ENCODE measurements at regions not wholly inside any gene's neighbourhood (a gene's known extent, or its start where the extent isn't known, plus 50 kb on each side); places are given as distances from the start of the nearest gene placed in this dataset.

GRCh38 chr5:123746683-123747360, 234.8 kb downstream of the CSNK1G3 start:
- no peaks in the 10 kb centered on the region for H3K27me3 ChIP-seq (ENCODE audit: control insufficient read depth, insufficient read depth)
- intact Hi-C loops (cut with DNase I) = loop anchor here in 1 of 4 donors (10.0 kb wide), 1 partner anchor 128 kb away; no protein-coding TSS in a partner anchor
- no peaks in the 10 kb centered on the region for H3K9me3 ChIP-seq (ENCODE audit: control insufficient read depth, low read length)
- H3K4me1 ChIP-seq (ENCODE audit: control insufficient read depth, insufficient read depth, low read length) = no peaks in the 10 kb centered on the region
- H3K27ac ChIP-seq (ENCODE audit: low read length) = no peak overlapping the region
- no peak for DNase-seq
- ATAC-seq = no peak
- H3K4me3 ChIP-seq (ENCODE audit: low read length) = no peak overlapping the region
- 43% methylated on average over 3 of the region's 3 CpGs for WGBS

GRCh38 chr5:123743990-123744583, 232.1 kb downstream of the CSNK1G3 start:
- Histone ChIP-seq H3K4me3 (ENCODE audit: low read length) (no peak overlapping the region), H3K4me1 (ENCODE audit: control insufficient read depth, insufficient read depth, low read length) (no peaks in the 10 kb centered on the region), H3K27ac (ENCODE audit: low read length) (no peak overlapping the region), H3K27me3 (ENCODE audit: control insufficient read depth, insufficient read depth) (no peaks in the 10 kb centered on the region), H3K9me3 (ENCODE audit: control insufficient read depth, low read length) (no peaks in the 10 kb centered on the region)
- ATAC-seq = no peak
- intact Hi-C loops (cut with DNase I) = loop anchor here in 1 of 4 donors (10.0 kb wide), 1 partner anchor 131 kb away; no protein-coding TSS in a partner anchor
- DNase-seq = no peak
- WGBS = 96% methylated on average over 1 of the region's 1 CpG

DNA sequence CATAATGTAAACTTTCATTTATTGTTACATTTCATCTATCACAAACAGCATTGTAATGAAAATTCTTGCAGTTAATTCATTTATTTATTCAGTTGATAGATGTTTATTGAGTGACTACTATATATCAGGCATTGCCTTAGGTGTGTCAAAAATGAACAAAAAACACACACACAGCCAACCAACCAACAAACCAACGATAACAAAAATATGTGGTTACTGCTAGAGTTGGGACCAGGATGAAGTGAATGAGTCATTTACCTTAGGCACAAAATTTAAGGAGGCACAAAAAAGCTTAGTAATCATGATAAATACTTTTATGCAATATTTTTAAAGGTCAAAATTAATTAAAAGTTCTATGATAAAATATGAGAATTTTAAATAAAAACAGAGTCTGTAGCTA, 223.4 kb downstream of the CSNK1G3 start:
- no peak for ATAC-seq
- intact Hi-C loops (cut with DNase I) = no loop called here

GRCh38 chr5:123732257-123732656, 220.3 kb downstream of the CSNK1G3 start:
- Histone ChIP-seq H3K4me1 (ENCODE audit: control insufficient read depth, insufficient read depth, low read length) (no peaks in the 10 kb centered on the region), H3K4me3 (ENCODE audit: low read length) (no peak overlapping the region), H3K9me3 (ENCODE audit: control insufficient read depth, low read length) (no peaks in the 10 kb centered on the region), H3K27me3 (ENCODE audit: control insufficient read depth, insufficient read depth) (no peaks in the 10 kb centered on the region), H3K27ac (ENCODE audit: low read length) (no peak overlapping the region)
- intact Hi-C loops (cut with DNase I) = no loop called here
- WGBS = 96% methylated on average over 1 of the region's 1 CpG
- ATAC-seq = no peak
- no peak for DNase-seq

More for the DNA sequence above, 223.4 kb downstream of the CSNK1G3 start:
- Histone ChIP-seq H3K9me3 (ENCODE audit: control insufficient read depth, low read length) (no peaks in the 10 kb centered on the region), H3K4me3 (ENCODE audit: low read length) (no peak overlapping the region), H3K27me3 (ENCODE audit: control insufficient read depth, insufficient read depth) (no peaks in the 10 kb centered on the region), H3K27ac (ENCODE audit: low read length) (no peak overlapping the region), H3K4me1 (ENCODE audit: control insufficient read depth, insufficient read depth, low read length) (no peaks in the 10 kb centered on the region)
- 85% methylated on average over 1 of the region's 1 CpG for WGBS
- DNase-seq = no peak

- DNase-seq = no peak
- 66% methylated on average over 3 of the region's 3 CpGs for WGBS
- Histone ChIP-seq H3K4me1 (ENCODE audit: control insufficient read depth, insufficient read depth, low read length) (peaks cover 2% of the 10 kb centered on the region), H3K4me3 (ENCODE audit: low read length) (no peak overlapping the region), H3K27me3 (ENCODE audit: control insufficient read depth, insufficient read depth) (no peaks in the 10 kb centered on the region), H3K9me3 (ENCODE audit: control insufficient read depth, low read length) (no peaks in the 10 kb centered on the region), H3K27ac (ENCODE audit: low read length) (no peak overlapping the region)
- intact Hi-C loops (cut with DNase I) = no loop called here
- ATAC-seq = no peak
Measured at GRCh38 chr5:123722451-123722850, 210.5 kb downstream of the CSNK1G3 start.

DNA sequence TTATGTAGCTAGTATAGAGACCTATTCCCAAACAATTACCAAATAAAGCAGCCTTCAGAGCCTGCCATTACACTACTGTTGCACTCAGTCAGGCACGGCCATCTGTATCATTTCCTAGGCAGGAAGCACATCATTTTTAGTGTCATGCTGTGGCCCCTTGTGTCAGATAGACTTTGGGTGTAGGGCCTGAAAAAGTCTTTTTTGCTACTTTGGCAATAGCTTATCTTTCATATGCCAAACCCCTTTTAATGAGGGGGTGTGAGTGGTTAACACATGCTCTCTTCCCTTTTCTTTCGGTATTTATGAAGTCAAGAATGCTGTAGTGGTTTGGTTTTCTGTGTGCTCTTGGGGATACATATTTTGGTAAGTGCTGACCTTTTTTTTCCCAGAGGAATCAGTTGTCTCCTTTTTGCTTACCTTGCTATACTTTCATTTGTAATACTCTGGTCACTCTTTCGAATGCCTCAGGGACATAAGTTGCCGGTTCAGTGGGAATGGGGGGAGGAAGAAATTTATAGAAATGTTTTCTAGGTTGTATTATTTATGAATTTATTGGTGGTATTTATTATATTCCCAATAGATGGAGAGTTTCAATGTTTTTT, 209.8 kb downstream of the CSNK1G3 start:
- intact Hi-C loops (cut with DNase I) = no loop called here
- H3K27ac ChIP-seq (ENCODE audit: low read length) = no peak overlapping the region
- ATAC-seq = no peak

GRCh38 chr5:123720955-123721354, 209.0 kb downstream of the CSNK1G3 start:
- Histone ChIP-seq H3K27me3 (ENCODE audit: control insufficient read depth, insufficient read depth) (no peaks in the 10 kb centered on the region), H3K9me3 (ENCODE audit: control insufficient read depth, low read length) (no peaks in the 10 kb centered on the region), H3K4me1 (ENCODE audit: control insufficient read depth, insufficient read depth, low read length) (peaks cover 2% of the 10 kb centered on the region), H3K27ac (ENCODE audit: low read length) (no peak overlapping the region), H3K4me3 (ENCODE audit: low read length) (no peak overlapping the region)
- intact Hi-C loops (cut with DNase I) = no loop called here
- WGBS = 75% methylated on average over 5 of the region's 5 CpGs
- DNase-seq = no peak
- ATAC-seq = no peak

More for the DNA sequence above, 209.8 kb downstream of the CSNK1G3 start:
- Histone ChIP-seq H3K9me3 (ENCODE audit: control insufficient read depth, low read length) (no peaks in the 10 kb centered on the region), H3K27me3 (ENCODE audit: control insufficient read depth, insufficient read depth) (no peaks in the 10 kb centered on the region), H3K4me3 (ENCODE audit: low read length) (no peak overlapping the region), H3K4me1 (ENCODE audit: control insufficient read depth, insufficient read depth, low read length) (peaks cover 2% of the 10 kb centered on the region)
- DNase-seq = no peak
- 75% methylated on average over 4 of the region's 4 CpGs for WGBS

- no peak for ATAC-seq
Measured at GRCh38 chr5:123720339-123720738, 208.4 kb downstream of the CSNK1G3 start.

DNA sequence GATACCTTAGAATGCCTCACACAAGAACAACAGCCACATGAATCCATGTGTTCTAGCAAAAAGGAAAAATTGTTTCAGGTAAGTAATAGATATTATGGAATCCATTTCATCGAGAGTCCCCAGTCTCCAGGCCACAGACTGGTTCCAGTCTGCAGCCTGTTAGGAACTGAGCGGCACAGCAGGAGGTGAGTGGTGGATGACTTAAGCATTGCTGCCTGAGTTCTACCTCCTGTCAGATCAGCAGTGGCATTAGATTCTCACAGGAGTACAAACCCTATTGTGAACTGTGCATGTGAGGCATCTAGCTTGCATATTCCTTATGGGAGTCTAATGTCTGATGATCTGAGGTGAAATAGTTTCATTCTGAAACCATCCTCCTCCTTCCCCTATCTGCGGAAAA, 207.0 kb downstream of the CSNK1G3 start:
- intact Hi-C loops (cut with DNase I) = no loop called here
- WGBS = 95% methylated on average over 3 of the region's 3 CpGs
- H3K4me3 ChIP-seq (ENCODE audit: low read length) = no peak overlapping the region

More at GRCh38 chr5:123720339-123720738, 208.4 kb downstream of the CSNK1G3 start:
- Histone ChIP-seq H3K4me3 (ENCODE audit: low read length) (no peak overlapping the region), H3K4me1 (ENCODE audit: control insufficient read depth, insufficient read depth, low read length) (peaks cover 2% of the 10 kb centered on the region), H3K9me3 (ENCODE audit: control insufficient read depth, low read length) (no peaks in the 10 kb centered on the region), H3K27me3 (ENCODE audit: control insufficient read depth, insufficient read depth) (no peaks in the 10 kb centered on the region), H3K27ac (ENCODE audit: low read length) (no peak overlapping the region)
- no peak for DNase-seq
- intact Hi-C loops (cut with DNase I) = no loop called here

DNA sequence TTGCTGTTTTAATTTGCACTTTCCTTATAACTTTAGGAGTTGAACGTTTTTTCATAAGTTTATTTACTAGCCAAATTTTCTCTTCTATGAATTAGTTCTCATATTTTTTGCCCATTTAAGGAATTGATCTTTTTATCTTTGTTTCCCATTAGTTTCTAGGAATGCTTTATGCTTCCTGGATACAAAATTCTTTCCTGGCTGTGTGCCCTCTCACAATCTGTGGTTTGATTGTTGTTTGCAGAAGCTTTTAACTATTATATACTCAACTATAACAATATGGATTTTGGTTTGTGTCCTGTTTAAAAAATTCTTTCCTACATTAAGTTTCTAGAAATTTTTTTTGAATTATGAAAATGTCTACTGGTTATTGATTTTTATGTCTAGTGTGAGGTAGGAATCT, 206.3 kb downstream of the CSNK1G3 start:
- no peak overlapping the region for H3K27ac ChIP-seq (ENCODE audit: low read length)
- H3K4me1 ChIP-seq (ENCODE audit: control insufficient read depth, insufficient read depth, low read length) = peaks cover 2% of the 10 kb centered on the region
- H3K9me3 ChIP-seq (ENCODE audit: control insufficient read depth, low read length) = no peaks in the 10 kb centered on the region
- DNase-seq (no peak), ATAC-seq (no peak)
- 32% methylated on average over 1 of the region's 1 CpG for WGBS
- intact Hi-C loops (cut with DNase I) = no loop called here
- no peaks in the 10 kb centered on the region for H3K27me3 ChIP-seq (ENCODE audit: control insufficient read depth, insufficient read depth)
- no peak overlapping the region for H3K4me3 ChIP-seq (ENCODE audit: low read length)

More for the DNA sequence above, 207.0 kb downstream of the CSNK1G3 start:
- DNase-seq (no peak), ATAC-seq (no peak)
- peaks cover 2% of the 10 kb centered on the region for H3K4me1 ChIP-seq (ENCODE audit: control insufficient read depth, insufficient read depth, low read length)
- no peaks in the 10 kb centered on the region for H3K9me3 ChIP-seq (ENCODE audit: control insufficient read depth, low read length)
- H3K27me3 ChIP-seq (ENCODE audit: control insufficient read depth, insufficient read depth) = no peaks in the 10 kb centered on the region
- H3K27ac ChIP-seq (ENCODE audit: low read length) = no peak overlapping the region

DNA sequence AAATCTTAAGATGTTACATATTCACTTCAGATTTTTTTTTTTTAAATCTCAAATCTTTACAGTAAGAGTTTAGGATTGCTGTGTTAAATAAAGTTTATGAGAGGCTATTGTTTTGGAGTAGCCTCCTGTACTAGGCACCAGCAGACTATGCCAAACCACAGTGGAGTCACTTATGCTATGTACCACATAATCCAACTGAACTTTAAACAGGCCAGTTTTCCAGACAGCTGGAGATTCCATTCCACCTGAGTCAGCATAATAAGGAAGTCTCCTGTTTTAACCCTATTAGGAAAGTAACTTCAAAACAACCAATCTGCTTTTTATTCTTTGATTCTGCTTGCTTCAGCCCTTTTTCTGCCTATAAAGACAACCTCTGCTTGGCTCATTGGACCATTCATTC, 205.2 kb downstream of the CSNK1G3 start:
- no peak overlapping the region for H3K27ac ChIP-seq (ENCODE audit: low read length)
- intact Hi-C loops (cut with DNase I) = no loop called here
- ATAC-seq (no peak), DNase-seq (no peak)
- no peak overlapping the region for H3K4me3 ChIP-seq (ENCODE audit: low read length)
- H3K27me3 ChIP-seq (ENCODE audit: control insufficient read depth, insufficient read depth) = no peaks in the 10 kb centered on the region
- H3K9me3 ChIP-seq (ENCODE audit: control insufficient read depth, low read length) = no peaks in the 10 kb centered on the region
- H3K4me1 ChIP-seq (ENCODE audit: control insufficient read depth, insufficient read depth, low read length) = peaks cover 2% of the 10 kb centered on the region

Measured in right cardiac atrium (tissue), 5 donors.